ENCODE measurements at regions not wholly inside any gene's neighbourhood (a gene's known extent, or its start where the extent isn't known, plus 50 kb on each side); places are given as distances from the start of the nearest gene placed in this dataset.

- Histone ChIP-seq H3K36me3 (no peaks in the 10 kb centered on the region), H3K27ac (no peak overlapping the region), H3K4me1 (no peaks in the 10 kb centered on the region), H3K4me3 (no peak overlapping the region), H3K9me3 (peaks cover 0 to 4% (median 0%) of the 10 kb centered on the region in 3 donors), H3K27me3 (peaks cover 0 to 9% of the 10 kb centered on the region in 2 donors)
- intact Hi-C loops (cut with DNase I; ENCODE audit: low total_unique reads): no loop called here
- DNase-seq: no peak
- TF ChIP-seq CTCF (IDR thresholded peaks at IDR 0.05): no peak
Measured at GRCh38 chr20:48056218-48056617, 270.9 kb upstream of the SULF2 start.

- peaks cover 0 to 4% (median 0%) of the 10 kb centered on the region in 3 donors for H3K9me3 ChIP-seq
- H3K27me3 ChIP-seq: peaks cover 0 to 9% of the 10 kb centered on the region in 2 donors
- peaks cover 0 to 8% (median 0%) of the 10 kb centered on the region in 4 donors for H3K4me1 ChIP-seq
- no peak for TF ChIP-seq CTCF (IDR thresholded peaks at IDR 0.05)
- H3K4me3 ChIP-seq: no peak overlapping the region
- no peak for DNase-seq
- H3K27ac ChIP-seq: no peak overlapping the region
- H3K36me3 ChIP-seq: no peaks in the 10 kb centered on the region
- intact Hi-C loops (cut with DNase I; ENCODE audit: low total_unique reads): no loop called here
Measured at GRCh38 chr20:48054051-48054450, 268.8 kb upstream of the SULF2 start.

DNA sequence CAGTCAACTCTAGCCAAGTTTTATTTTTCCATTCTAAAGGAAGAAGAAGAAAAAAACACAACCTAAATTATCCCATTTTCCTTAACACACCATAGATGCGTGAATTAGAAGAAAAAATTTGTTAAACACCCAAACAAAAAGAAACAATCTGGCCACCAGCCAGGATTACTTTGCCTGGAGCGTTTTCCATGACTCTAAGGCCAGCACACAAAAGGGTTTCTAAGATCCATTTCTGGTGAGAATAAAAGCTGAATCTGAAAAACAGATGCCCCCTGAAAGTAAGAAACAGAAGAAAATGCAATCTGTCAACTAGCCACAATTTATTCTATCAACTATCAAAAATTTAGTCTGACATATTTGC lies 267.2 kb upstream of the SULF2 start:
- Histone ChIP-seq H3K4me1 (peaks cover 0 to 8% (median 0%) of the 10 kb centered on the region in 4 donors), H3K27me3 (peaks cover 0 to 3% of the 10 kb centered on the region in 2 donors), H3K4me3 (no peak overlapping the region), H3K27ac (no peak overlapping the region), H3K36me3 (no peaks in the 10 kb centered on the region), H3K9me3 (no peaks in the 10 kb centered on the region)
- DNase-seq: no peak
- TF ChIP-seq CTCF (IDR thresholded peaks at IDR 0.05): no peak
- intact Hi-C loops (cut with DNase I; ENCODE audit: low total_unique reads): no loop called here

- DNase-seq: no peak
- Histone ChIP-seq H3K4me1 (peaks cover 0 to 8% (median 0%) of the 10 kb centered on the region in 4 donors), H3K4me3 (no peak overlapping the region), H3K27ac (no peak overlapping the region), H3K9me3 (no peaks in the 10 kb centered on the region), H3K36me3 (no peaks in the 10 kb centered on the region), H3K27me3 (no peaks in the 10 kb centered on the region)
- intact Hi-C loops (cut with DNase I; ENCODE audit: low total_unique reads): no loop called here
- TF ChIP-seq CTCF (IDR thresholded peaks at IDR 0.05): no peak
Measured at GRCh38 chr20:48051794-48052474, 266.7 kb upstream of the SULF2 start.

DNA sequence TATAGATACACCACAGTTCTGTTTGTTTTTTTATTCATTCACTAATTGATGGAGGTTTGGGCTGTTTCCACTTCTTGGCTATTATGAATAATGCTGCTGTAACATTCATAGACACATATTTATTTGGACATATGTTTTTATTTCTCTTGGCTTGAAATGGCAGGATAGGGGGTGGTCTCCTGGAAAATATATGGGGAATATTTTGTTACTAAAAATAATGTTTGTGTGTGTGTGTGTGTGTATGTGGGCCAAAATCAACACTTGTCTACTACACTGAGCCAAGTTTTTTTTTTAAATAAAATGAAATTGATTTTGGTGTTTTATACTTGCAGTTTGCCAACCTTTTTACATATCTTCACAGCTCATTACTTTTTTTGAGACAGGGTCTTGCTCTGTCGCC lies 264.4 kb upstream of the SULF2 start:
- Histone ChIP-seq H3K9me3 (no peaks in the 10 kb centered on the region), H3K36me3 (no peaks in the 10 kb centered on the region), H3K27ac (no peak overlapping the region), H3K4me1 (peaks cover 0 to 8% (median 0%) of the 10 kb centered on the region in 4 donors), H3K4me3 (no peak overlapping the region), H3K27me3 (no peaks in the 10 kb centered on the region)
- TF ChIP-seq CTCF (IDR thresholded peaks at IDR 0.05): no peak
- intact Hi-C loops (cut with DNase I; ENCODE audit: low total_unique reads): no loop called here
- no peak for DNase-seq
